Right lung (tissue), 2 donors: ENCODE measurements at regions not wholly inside any gene's neighbourhood (a gene's known extent, or its start where the extent isn't known, plus 50 kb on each side); places are given as distances from the start of the nearest gene placed in this dataset.

ENCODE experiments used
- DNase-seq, 2 donors: peaks; one replicate each; pipeline ENCODE4 v3.0.0-alpha.2; 2013

- no peak for DNase-seq
Observed at GRCh38 chr1:67560580-67561255, 124.3 kb upstream of the GADD45A start.

- peak in 1 of 2 donors; percentile 52 for DNase-seq
Observed at GRCh38 chr1:67561704-67562113, 123.3 kb upstream of the GADD45A start.

- no peak for DNase-seq
Observed at GRCh38 chr1:67563684-67564083, 121.3 kb upstream of the GADD45A start.

- DNase-seq = no peak
Observed at GRCh38 chr1:67564193-67564592, 120.8 kb upstream of the GADD45A start.

- DNase-seq = no peak
Observed at GRCh38 chr1:67566803-67567377, 118.1 kb upstream of the GADD45A start.

- DNase-seq = no peak
Observed at GRCh38 chr1:67570486-67571143, 114.4 kb upstream of the GADD45A start.

GRCh38 chr1:67571406-67571805, 113.6 kb upstream of the GADD45A start:
- no peak for DNase-seq

GRCh38 chr1:67571901-67572593, 113.0 kb upstream of the GADD45A start:
- DNase-seq = no peak

- no peak for DNase-seq
Observed at GRCh38 chr1:67572594-67573221, 112.3 kb upstream of the GADD45A start.

- DNase-seq = peak in 1 of 2 donors; percentile 40
Observed at GRCh38 chr1:67573311-67573872, 111.6 kb upstream of the GADD45A start.

GRCh38 chr1:67574221-67574620, 110.8 kb upstream of the GADD45A start:
- peak in 1 of 2 donors; percentile 31 for DNase-seq

- DNase-seq = no peak
Observed at GRCh38 chr1:67575861-67576260, 109.1 kb upstream of the GADD45A start.

GRCh38 chr1:67576474-67576873, 108.5 kb upstream of the GADD45A start:
- no peak for DNase-seq

GRCh38 chr1:67577646-67578045, 107.4 kb upstream of the GADD45A start:
- no peak for DNase-seq

- DNase-seq = no peak
Observed at GRCh38 chr1:67578397-67579020, 106.5 kb upstream of the GADD45A start.

GRCh38 chr1:67579623-67580394, 105.2 kb upstream of the GADD45A start:
- DNase-seq = no peak

GRCh38 chr1:67580691-67581403, 104.2 kb upstream of the GADD45A start:
- DNase-seq = no peak

GRCh38 chr1:67582625-67583461, 102.2 kb upstream of the GADD45A start:
- no peak for DNase-seq

- DNase-seq = no peak
Observed at GRCh38 chr1:67583462-67583950, 101.5 kb upstream of the GADD45A start.
